OCI-LY3 (cell line): ENCODE measurements at regions not wholly inside any gene's neighbourhood (a gene's known extent, or its start where the extent isn't known, plus 50 kb on each side); places are given as distances from the start of the nearest gene placed in this dataset.

Experiments used
- CTCF ChIP-seq: fragments of 200-600, 300-600 bp; sonication (generic); IDR thresholded peaks from 2 replicates; pipeline ENCODE4 v1.5.1; 2014; ENCODE audit warnings: antibody characterized with exemption, low read length, low read depth
- EZH2phosphoT487 ChIP-seq: fragments of 200-600 bp; shearing (Covaris generic); IDR thresholded peaks from 2 replicates; pipeline ENCODE4 v1.6.1; 2018; ENCODE audit warnings: antibody characterized with exemption, mixed run types, low read depth

- no peak for TF ChIP-seq CTCF
- TF ChIP-seq EZH2phosphoT487 = no peak
Observed at GRCh38 chr2:48043746-48044145, 137.4 kb upstream of the FBXO11 start.
